Posterior vena cava (tissue), 2 donors: ENCODE measurements at regions not wholly inside any gene's neighbourhood (a gene's known extent, or its start where the extent isn't known, plus 50 kb on each side); places are given as distances from the start of the nearest gene placed in this dataset.

Experiments used
- DNase-seq: peaks from one replicate; pipeline ENCODE4 v3.0.0-alpha.2; 2020; ENCODE audit warnings: low spot score
- intact Hi-C, 2 donors: fragments of 100-400 bp; cut with DNase I; formaldehyde crosslinking; loops; one replicate each; pipeline versions ENCODE4 v1.14.1 to v1.14.2; 2022 to 2023
- donor health status: DM: yes; HTN: yes; CAD: no.
- donor health status: DM: yes; HTN: yes; CAD: no.

GRCh38 chr20:17062712-17063111 is 164.1 kb upstream of the PCSK2 start:
- DNase-seq, result no peak
- intact Hi-C loops, result no loop called here

DNA sequence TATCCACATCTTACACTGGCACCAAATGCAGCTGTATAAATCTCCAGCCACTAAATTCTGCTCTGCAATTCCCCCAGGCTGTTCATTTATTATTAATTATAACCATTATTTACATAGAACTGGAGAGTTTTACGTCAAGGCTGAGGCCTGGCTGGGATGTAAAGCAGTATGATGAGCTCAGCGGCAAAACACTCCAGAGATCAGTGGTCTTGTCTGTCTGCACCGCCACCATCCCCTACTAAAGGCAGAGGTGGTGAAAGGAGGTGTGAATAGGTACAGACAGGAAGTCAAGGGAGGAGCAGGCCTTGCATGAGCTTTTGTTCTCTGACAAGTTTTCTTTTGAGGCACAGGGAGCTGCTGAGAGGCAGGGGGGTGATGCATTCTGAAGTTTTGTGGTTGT is 159.9 kb upstream of the PCSK2 start:
- DNase-seq, result no peak
- intact Hi-C loops, result no loop called here

- intact Hi-C loops, result no loop called here
- DNase-seq, result no peak
Measured at GRCh38 chr20:17068084-17068711, 158.6 kb upstream of the PCSK2 start.

DNA sequence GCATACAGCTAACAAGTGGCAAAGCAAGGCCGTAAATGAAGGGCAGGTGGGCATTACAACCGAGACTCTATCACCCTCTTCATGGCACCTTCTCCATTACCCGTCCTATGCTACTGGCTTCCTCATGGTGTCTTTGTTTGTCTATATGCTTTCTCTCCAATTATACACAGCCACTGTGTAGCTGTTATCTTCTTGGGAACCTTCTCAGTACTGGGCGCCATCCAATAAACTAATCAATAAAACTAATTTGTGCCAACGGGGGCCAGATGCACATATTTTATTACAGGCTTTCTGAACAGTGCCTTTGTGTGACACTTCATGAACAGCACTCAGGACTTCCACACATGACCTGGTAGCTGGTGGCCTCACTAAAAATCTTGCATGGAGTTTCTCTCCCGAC is 149.8 kb upstream of the PCSK2 start:
- intact Hi-C loops, result no loop called here
- DNase-seq, result no peak

- DNase-seq, result no peak
- intact Hi-C loops, result no loop called here
Measured at GRCh38 chr20:17083738-17084137, 143.1 kb upstream of the PCSK2 start.

- intact Hi-C loops, result no loop called here
- DNase-seq, result no peak
Measured at GRCh38 chr20:17084909-17085308, 141.9 kb upstream of the PCSK2 start.

DNA sequence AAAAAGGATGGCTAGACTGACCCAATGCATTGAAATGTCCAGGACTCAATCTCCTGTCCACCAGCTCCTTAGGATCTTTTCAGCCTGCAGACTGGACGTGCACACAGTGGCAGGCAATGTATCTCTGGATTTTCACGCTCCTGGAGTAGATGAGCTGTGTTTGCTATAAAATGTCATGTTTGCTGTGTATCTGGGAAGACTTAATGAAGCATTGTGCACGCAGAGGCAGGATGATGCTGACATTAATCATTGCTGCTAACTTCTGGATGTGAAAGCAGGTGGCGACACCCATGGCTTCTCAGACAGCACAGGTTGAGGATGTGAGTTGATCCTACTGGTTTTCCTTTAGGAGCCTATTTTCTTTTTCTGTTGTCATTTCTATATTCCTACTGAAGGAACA is 133.1 kb upstream of the PCSK2 start:
- DNase-seq, result no peak
- intact Hi-C loops, result loop anchor here in 1 of 2 donors (5.0 kb wide), 1 partner anchor 1251 kb away; no protein-coding TSS in a partner anchor

DNA sequence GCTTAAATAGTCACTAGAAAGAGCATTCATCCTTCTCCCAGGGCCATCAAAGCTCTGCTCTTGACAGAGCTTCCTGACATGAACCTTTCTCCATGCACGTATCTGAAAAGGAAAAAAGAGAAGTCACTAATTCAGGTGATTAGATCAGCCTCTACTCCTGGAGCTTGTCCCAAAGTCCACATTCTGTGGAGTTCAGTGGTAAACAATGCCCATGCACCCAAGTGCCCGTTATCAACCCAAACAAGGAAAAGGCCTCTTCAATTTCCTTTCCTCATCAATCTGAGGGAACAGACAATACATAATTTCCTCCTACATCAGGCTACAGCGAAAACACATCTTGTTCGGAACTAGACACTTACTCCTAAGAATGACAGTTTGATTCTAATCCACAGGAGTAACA is 129.2 kb upstream of the PCSK2 start:
- no peak for DNase-seq

GRCh38 chr20:17100506-17100905 is 126.3 kb upstream of the PCSK2 start:
- no peak for DNase-seq
- intact Hi-C loops, result no loop called here

More for the DNA sequence above, 129.2 kb upstream of the PCSK2 start:
- intact Hi-C loops, result no loop called here

DNA sequence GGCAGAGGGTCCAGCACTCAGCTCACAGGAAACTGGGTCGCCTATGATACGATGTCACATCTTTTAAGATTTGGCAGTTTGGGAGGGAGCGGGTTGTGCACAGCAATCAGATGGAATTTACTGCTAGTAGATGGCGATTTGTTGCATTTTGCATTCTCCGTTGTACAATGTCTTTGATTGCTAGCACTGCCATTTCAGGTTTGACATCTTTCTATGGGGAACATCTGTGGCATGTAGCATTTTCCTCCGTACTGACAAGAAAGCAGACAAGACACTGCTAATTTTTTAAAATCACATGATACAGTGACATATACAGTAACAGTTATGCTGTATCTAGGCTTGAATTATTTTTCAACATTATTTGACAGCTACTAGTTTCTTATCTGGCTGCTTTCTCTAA is 119.7 kb upstream of the PCSK2 start:
- no peak for DNase-seq
- intact Hi-C loops, result no loop called here

GRCh38 chr20:17108896-17109295 is 117.9 kb upstream of the PCSK2 start:
- intact Hi-C loops, result no loop called here
- no peak for DNase-seq

- no peak for DNase-seq
- intact Hi-C loops, result no loop called here
Measured at GRCh38 chr20:17109307-17109706, 117.5 kb upstream of the PCSK2 start.

DNA sequence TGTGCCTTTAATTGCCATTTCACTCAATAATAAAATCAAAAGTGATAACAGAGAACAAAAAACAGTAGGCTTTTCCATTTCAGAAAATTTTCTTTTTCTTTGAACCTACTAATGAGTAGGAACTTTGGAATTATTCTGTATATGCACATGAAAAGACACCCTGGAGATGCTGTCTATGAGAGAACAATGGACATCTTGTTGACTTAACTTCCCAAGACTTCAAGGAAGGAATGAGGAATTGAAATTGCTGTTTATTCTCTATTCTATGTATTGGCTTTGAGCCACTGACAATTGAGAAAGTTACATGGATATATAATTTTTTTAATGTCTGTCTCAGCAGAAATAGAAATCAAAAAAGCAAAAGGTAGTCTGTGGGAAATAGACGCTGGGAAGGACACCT is 98.6 kb upstream of the PCSK2 start:
- intact Hi-C loops, result no loop called here
- DNase-seq, result no peak

DNA sequence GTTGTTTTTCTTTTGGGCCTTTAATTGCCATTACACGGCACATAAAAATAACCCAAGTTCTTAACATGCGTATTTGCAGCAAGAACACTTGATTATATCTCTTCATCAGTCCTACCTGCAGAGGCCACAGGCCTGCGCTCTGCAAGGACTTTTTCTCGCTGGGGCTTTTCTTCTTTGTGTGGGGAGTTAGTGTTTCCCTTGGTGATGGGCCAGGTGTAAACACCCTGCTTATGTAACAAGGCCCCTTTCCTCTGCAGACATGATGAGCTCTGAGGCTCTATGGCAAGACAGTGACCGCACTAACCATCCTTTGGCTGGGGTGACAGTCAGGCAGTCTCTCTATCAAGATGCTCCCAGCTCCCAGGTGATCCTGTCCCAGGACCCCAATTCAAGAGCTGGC is 97.8 kb upstream of the PCSK2 start:
- intact Hi-C loops, result no loop called here
- no peak for DNase-seq

- DNase-seq, result no peak
Measured at GRCh38 chr20:17137692-17138091, 89.1 kb upstream of the PCSK2 start.

GRCh38 chr20:17138237-17138636 is 88.6 kb upstream of the PCSK2 start:
- DNase-seq, result no peak
- intact Hi-C loops, result no loop called here

More at GRCh38 chr20:17137692-17138091, 89.1 kb upstream of the PCSK2 start:
- intact Hi-C loops, result no loop called here

GRCh38 chr20:17140894-17141293 is 85.9 kb upstream of the PCSK2 start:
- intact Hi-C loops, result no loop called here
- DNase-seq, result no peak

DNA sequence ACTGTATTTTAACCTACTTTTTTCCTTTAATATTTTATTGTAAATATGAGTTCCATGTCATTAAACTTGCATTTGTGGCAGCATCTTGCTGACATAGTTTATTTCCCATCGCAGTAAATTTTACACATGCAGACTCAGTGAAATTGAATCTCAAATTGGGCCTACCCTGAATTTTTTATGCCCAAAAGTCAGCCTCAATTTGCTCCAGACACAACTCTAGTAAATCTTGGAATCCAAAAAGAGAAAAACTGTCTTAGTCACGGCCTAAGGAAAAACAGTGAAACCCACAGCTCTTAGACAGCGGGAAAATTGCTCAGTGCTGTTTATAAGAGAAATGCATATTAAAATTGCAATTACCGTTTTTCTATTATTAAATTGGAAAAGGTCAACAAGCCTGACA is 85.3 kb upstream of the PCSK2 start:
- intact Hi-C loops, result no loop called here
- DNase-seq, result no peak

DNA sequence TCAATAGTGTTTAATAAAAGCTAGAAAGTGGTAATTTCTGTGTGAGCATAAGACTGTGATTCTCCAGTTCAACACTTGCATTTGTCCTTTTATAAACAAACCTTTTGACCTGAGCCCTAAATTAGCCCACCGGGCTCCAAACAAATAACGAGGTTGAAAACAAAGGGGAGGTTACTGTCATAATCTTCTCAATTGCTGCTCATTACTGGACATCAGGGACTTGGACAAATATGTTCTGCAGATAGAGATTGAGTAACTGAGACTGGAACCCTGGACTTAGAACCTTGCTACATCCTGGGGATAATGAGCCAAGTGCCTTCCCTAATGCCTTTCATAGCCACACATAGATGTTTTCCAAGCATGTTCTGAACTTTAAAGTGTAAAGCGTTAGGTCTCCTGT is 84.2 kb upstream of the PCSK2 start:
- intact Hi-C loops, result no loop called here
- DNase-seq, result no peak

- intact Hi-C loops, result no loop called here
- no peak for DNase-seq
Measured at GRCh38 chr20:17150858-17151257, 76.0 kb upstream of the PCSK2 start.

- intact Hi-C loops, result no loop called here
- DNase-seq, result no peak
Measured at GRCh38 chr20:17155401-17155800, 71.4 kb upstream of the PCSK2 start.

GRCh38 chr20:17158701-17159100 is 68.1 kb upstream of the PCSK2 start:
- no peak for DNase-seq
- intact Hi-C loops, result no loop called here
